PC-9 (cell line): ENCODE measurements at regions not wholly inside any gene's neighbourhood (a gene's known extent, or its start where the extent isn't known, plus 50 kb on each side); places are given as distances from the start of the nearest gene placed in this dataset.

Experiments used
- BruUV-seq: library from RNA; stranded (reverse); fragments of 400-500 nt; replicated peaks from 2 replicates; lab custom pipeline; 2021; lab: Mats Ljungman, UMichigan
- CTCF ChIA-PET: fragments of 300-600 bp; sonication (Branson Sonifier 250); formaldehyde crosslinking; loops from one replicate; lab custom pipeline; 2022; ENCODE audit warnings: antibody characterized with exemption; lab: Charles Lee
- POLR2A ChIA-PET: fragments of 300-600 bp; sonication (Branson Sonifier 250); formaldehyde crosslinking; loops from one replicate; lab custom pipeline; 2022; ENCODE audit warnings: antibody characterized with exemption; ENCODE audit not compliant: unreplicated experiment; lab: Charles Lee
- DNase-seq, 2 experiments: peaks; one replicate each; pipeline versions ENCODE4 v3.0.0 to v3.0.0-alpha.2; 2015 to 2022; ENCODE audit warnings: mixed read lengths in 1 of 2
- H2AFZ ChIP-seq: fragments of 200-600 bp; sonication (generic); 2 replicates; pipeline ENCODE4 v1.8.1; 2017; ENCODE audit warnings: antibody characterized with exemption
- H3F3A ChIP-seq: fragments of 200-600 bp; sonication (generic); 2 replicates; pipeline ENCODE4 v1.8.1; 2017; ENCODE audit warnings: antibody characterized with exemption, mild to moderate bottlenecking, low read depth; ENCODE audit not compliant: insufficient read depth
- H3K27ac ChIP-seq: fragments of 200-600 bp; sonication (generic); 2 replicates; pipeline ENCODE4 v1.6.1; 2016; ENCODE audit warnings: mixed run types
- H3K27me3 ChIP-seq: fragments of 200-600 bp; sonication (generic); 2 replicates; pipeline ENCODE4 v1.6.1; 2016; ENCODE audit warnings: low read depth, mixed run types; ENCODE audit not compliant: insufficient read depth
- H3K36me3 ChIP-seq: fragments of 200-600 bp; sonication (generic); 2 replicates; pipeline ENCODE4 v1.6.1; 2016; ENCODE audit warnings: low read depth, mixed run types
- H3K4me1 ChIP-seq: fragments of 200-600 bp; sonication (generic); replicated peaks from 2 replicates; pipeline ENCODE4 v1.6.1; 2016; ENCODE audit warnings: mixed run types; ENCODE audit not compliant: insufficient read depth
- H3K4me2 ChIP-seq: fragments of 200-600 bp; sonication (generic); 2 replicates; pipeline ENCODE4 v1.6.1; 2017; ENCODE audit warnings: mixed run types
- H3K4me3 ChIP-seq: fragments of 200-600 bp; sonication (generic); 2 replicates; pipeline ENCODE4 v1.6.1; 2016; ENCODE audit warnings: mixed run types
- H3K79me2 ChIP-seq: fragments of 200-600 bp; sonication (generic); 2 replicates; pipeline ENCODE4 v1.6.1; 2017; ENCODE audit warnings: low read depth, mixed run types
- H3K9me2 ChIP-seq: fragments of 200-600 bp; sonication (generic); 2 replicates; pipeline ENCODE4 v1.8.1; 2017; ENCODE audit warnings: mild to moderate bottlenecking; ENCODE audit not compliant: insufficient read depth
- H3K9me3 ChIP-seq: fragments of 200-600 bp; sonication (generic); 2 replicates; pipeline ENCODE4 v1.8.1; 2016; ENCODE audit warnings: low read depth; ENCODE audit not compliant: insufficient read depth
- H4K20me1 ChIP-seq: fragments of 200-600 bp; sonication (generic); 2 replicates; pipeline ENCODE4 v1.8.1; 2017; ENCODE audit not compliant: insufficient read depth
- EZH2 ChIP-seq: fragments of 200-600 bp; sonication (generic); IDR thresholded peaks from 2 replicates; pipeline ENCODE4 v1.8.0; 2017; ENCODE audit warnings: antibody characterized with exemption, low read depth
- intact Hi-C: fragments of 100-400 bp; cut with micrococcal nuclease; formaldehyde crosslinking; loops from one replicate; pipeline ENCODE4 v1.10.0; 2022; ENCODE audit not compliant: unreplicated experiment
- TF ChIP-seq, protein P1 (sequence below): fragments of 200-600 bp; sonication (generic); conservative IDR thresholded peaks from 2 replicates; pipeline ENCODE4 v1.6.1; 2017; ENCODE audit warnings: mixed run types, antibody characterized with exemption, mild to moderate bottlenecking, moderate library complexity

- Histone ChIP-seq H3K4me3 (no peak overlapping the region), H3K36me3 (no peaks in the 10 kb centered on the region), H4K20me1 (no peaks in the 10 kb centered on the region), H2AFZ (no peak overlapping the region), H3K27ac (no peak overlapping the region), H3K9me3 (no peaks in the 10 kb centered on the region), H3F3A (no peaks in the 10 kb centered on the region), H3K9me2 (no peaks in the 10 kb centered on the region), H3K27me3 (peaks cover 16% of the 10 kb centered on the region), H3K4me1 (no peaks in the 10 kb centered on the region), H3K79me2 (no peaks in the 10 kb centered on the region), H3K4me2 (no peak overlapping the region)
- TF ChIP-seq, protein P1, sequence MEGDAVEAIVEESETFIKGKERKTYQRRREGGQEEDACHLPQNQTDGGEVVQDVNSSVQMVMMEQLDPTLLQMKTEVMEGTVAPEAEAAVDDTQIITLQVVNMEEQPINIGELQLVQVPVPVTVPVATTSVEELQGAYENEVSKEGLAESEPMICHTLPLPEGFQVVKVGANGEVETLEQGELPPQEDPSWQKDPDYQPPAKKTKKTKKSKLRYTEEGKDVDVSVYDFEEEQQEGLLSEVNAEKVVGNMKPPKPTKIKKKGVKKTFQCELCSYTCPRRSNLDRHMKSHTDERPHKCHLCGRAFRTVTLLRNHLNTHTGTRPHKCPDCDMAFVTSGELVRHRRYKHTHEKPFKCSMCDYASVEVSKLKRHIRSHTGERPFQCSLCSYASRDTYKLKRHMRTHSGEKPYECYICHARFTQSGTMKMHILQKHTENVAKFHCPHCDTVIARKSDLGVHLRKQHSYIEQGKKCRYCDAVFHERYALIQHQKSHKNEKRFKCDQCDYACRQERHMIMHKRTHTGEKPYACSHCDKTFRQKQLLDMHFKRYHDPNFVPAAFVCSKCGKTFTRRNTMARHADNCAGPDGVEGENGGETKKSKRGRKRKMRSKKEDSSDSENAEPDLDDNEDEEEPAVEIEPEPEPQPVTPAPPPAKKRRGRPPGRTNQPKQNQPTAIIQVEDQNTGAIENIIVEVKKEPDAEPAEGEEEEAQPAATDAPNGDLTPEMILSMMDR = no peak
- TF ChIP-seq EZH2 = no peak
- CTCF ChIA-PET = no interaction called here
- intact Hi-C loops = no loop called here
- no peak for DNase-seq
- BruUV-seq = no TSS peak
- POLR2A ChIA-PET = no interaction called here
These were observed 131.2 kb downstream of the MXRA5 start for GRCh38 chrX:3215249-3215648.

DNA sequence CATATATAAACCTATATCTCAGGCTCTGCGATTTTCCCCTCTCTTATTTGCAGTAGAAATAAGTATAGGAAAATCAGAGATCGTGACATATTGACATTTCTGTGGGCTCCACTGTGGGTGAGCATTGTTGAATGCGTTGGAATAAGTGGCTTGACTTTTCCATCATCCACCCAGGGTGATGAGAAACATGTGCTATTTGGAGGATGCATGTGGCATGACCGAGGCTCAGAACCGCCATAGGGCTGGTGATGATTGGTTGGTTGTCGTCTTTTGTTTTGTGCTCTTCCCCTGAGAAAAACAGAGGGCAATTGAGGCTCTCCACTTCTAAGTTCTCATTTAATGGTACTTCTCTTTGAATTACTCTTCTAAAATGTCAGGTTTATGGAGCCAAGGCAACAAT, 140.1 kb downstream of the MXRA5 start:
- ChIA-PET POLR2A (no interaction called here), CTCF (no interaction called here)
- H4K20me1 ChIP-seq = no peaks in the 10 kb centered on the region
- H3K4me1 ChIP-seq = no peaks in the 10 kb centered on the region
- H3K4me2 ChIP-seq = no peak overlapping the region
- no peak overlapping the region for H3K4me3 ChIP-seq
- TF ChIP-seq EZH2 = no peak
- TF ChIP-seq, protein P1 = no peak
- H3F3A ChIP-seq = no peaks in the 10 kb centered on the region
- H3K9me2 ChIP-seq = no peaks in the 10 kb centered on the region; the same call in 1 of the 2 replicates
- H2AFZ ChIP-seq = no peak overlapping the region
- intact Hi-C loops = no loop called here
- H3K79me2 ChIP-seq = no peaks in the 10 kb centered on the region
- no peaks in the 10 kb centered on the region for H3K36me3 ChIP-seq
- no peak overlapping the region for H3K27ac ChIP-seq
- no peaks in the 10 kb centered on the region for H3K27me3 ChIP-seq
- DNase-seq = no peak
- BruUV-seq = no TSS peak
- H3K9me3 ChIP-seq = no peaks in the 10 kb centered on the region

DNA sequence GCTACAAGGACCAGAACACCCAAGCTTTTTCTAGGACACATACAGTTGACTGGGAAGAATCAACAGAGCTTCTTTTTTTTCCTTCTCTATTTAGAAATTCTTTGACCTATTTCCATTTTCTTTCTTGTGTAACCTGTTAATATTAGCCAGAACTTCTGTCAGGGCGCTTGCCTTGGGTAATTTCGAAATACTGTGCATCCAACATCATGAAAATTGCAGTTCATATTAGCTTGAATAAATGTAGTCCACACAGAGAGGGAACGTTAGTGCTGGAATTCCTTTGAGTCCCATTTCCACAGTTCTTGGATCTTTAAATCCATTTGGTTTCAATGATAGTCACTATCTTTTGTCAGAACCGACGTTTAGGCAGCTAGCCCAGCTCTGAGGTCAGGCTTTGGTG, 141.8 kb downstream of the MXRA5 start:
- DNase-seq = no peak
- no peaks in the 10 kb centered on the region for H3K79me2 ChIP-seq
- no peak overlapping the region for H3K27ac ChIP-seq
- no peaks in the 10 kb centered on the region for H3K4me1 ChIP-seq
- TF ChIP-seq, protein P1 = no peak
- no peak for TF ChIP-seq EZH2
- ChIA-PET POLR2A (no interaction called here), CTCF (no interaction called here)
- H3F3A ChIP-seq = no peaks in the 10 kb centered on the region
- no peak overlapping the region for H3K4me2 ChIP-seq
- H2AFZ ChIP-seq = no peak overlapping the region
- H3K4me3 ChIP-seq = no peak overlapping the region
- no peaks in the 10 kb centered on the region; the same call in 1 of the 2 replicates for H3K9me2 ChIP-seq
- H4K20me1 ChIP-seq = no peaks in the 10 kb centered on the region
- H3K36me3 ChIP-seq = no peaks in the 10 kb centered on the region
- no peaks in the 10 kb centered on the region for H3K27me3 ChIP-seq
- H3K9me3 ChIP-seq = no peaks in the 10 kb centered on the region
- intact Hi-C loops = no loop called here
- no TSS peak for BruUV-seq
